ENCODE measurements at regions not wholly inside any gene's neighbourhood (a gene's known extent, or its start where the extent isn't known, plus 50 kb on each side); places are given as distances from the start of the nearest gene placed in this dataset.

GRCh38 chr5:175387144-175387543, 56.8 kb downstream of the DRD1 start:
- TF ChIP-seq POLR2A (IDR thresholded peaks at IDR 0.05) (no peak), CTCF (IDR thresholded peaks at IDR 0.05) (no peak), POLR2AphosphoS5 (IDR thresholded peaks at IDR 0.05) (no peak)

Data from breast epithelium (tissue), 3 donors.